ENCODE measurements at regions not wholly inside any gene's neighbourhood (a gene's known extent, or its start where the extent isn't known, plus 50 kb on each side); places are given as distances from the start of the nearest gene placed in this dataset.

DNA sequence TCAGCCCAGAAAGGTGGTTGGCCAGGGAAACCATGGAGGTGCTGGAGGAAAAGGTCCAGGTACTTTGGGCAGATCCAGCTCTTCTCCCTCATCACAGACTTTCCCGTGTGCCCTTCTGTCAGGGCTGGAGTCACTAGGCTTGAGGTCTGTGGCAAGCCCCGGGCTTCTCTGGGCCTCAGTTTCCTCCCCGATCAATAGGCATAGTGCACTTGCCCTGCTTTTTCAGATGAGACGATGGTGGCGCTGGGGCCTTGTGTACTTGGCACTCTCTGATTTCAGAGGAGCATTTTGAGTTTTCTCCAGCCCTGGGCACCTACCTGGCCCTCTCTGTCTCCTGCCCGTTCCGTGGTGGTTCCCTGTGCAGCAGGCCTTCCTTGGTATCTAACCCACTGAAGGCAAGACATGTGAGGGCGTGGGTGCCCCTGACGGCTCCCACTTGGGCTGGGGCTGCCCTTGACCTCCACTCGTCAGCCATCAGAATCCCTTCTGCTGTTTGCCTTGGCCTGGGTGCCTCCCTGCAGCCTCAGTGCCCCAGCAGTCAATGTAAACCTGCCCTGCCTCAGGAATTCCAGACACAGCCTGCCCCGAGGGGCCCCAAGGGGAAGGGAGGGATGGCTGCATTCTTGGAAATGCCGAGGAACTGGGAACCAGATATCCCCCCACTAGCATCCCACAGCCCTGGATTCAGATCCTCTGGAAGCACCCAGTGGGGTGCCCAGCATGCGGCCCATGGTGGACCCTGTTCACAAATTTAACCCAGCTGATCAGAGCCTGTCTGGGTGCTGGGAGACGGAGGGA lies 66.3 kb upstream of the COL5A1 start:
- Histone ChIP-seq H3K9me3 (ENCODE audit: control insufficient read depth, low read length) (peaks cover 1% of the 10 kb centered on the region), H3K4me3 (ENCODE audit: low read length) (no peak overlapping the region), H3K4me1 (ENCODE audit: control insufficient read depth, insufficient read depth, low read length) (no peaks in the 10 kb centered on the region), H3K27me3 (ENCODE audit: control insufficient read depth, insufficient read depth, low read length, poor library complexity, severe bottlenecking) (no peaks in the 10 kb centered on the region), H3K9ac (ENCODE audit: extremely low read depth, low read length, poor library complexity, severe bottlenecking) (no peak overlapping the region), H3K36me3 (ENCODE audit: control insufficient read depth, insufficient read depth, low read length) (no peaks in the 10 kb centered on the region), H3K27ac (ENCODE audit: low read depth, low read length) (no peak overlapping the region)
- WGBS, 2 experiments (ENCODE audit: insufficient coverage in 1 of 2, insufficient read length in 1 of 2), result 88 to 91% methylated on average over 10 to 14 of the region's 14 CpGs
- TF ChIP-seq, protein P1, sequence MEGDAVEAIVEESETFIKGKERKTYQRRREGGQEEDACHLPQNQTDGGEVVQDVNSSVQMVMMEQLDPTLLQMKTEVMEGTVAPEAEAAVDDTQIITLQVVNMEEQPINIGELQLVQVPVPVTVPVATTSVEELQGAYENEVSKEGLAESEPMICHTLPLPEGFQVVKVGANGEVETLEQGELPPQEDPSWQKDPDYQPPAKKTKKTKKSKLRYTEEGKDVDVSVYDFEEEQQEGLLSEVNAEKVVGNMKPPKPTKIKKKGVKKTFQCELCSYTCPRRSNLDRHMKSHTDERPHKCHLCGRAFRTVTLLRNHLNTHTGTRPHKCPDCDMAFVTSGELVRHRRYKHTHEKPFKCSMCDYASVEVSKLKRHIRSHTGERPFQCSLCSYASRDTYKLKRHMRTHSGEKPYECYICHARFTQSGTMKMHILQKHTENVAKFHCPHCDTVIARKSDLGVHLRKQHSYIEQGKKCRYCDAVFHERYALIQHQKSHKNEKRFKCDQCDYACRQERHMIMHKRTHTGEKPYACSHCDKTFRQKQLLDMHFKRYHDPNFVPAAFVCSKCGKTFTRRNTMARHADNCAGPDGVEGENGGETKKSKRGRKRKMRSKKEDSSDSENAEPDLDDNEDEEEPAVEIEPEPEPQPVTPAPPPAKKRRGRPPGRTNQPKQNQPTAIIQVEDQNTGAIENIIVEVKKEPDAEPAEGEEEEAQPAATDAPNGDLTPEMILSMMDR (conservative IDR thresholded peaks at IDR 0.05), result no peak
- Mint-ChIP-seq H3K36me3 (ENCODE audit: low read depth) (no peaks in the 10 kb centered on the region), H3K27ac (peak overlapping the region; percentile 79), H3K27me3 (ENCODE audit: insufficient read depth) (peaks cover 10% of the 10 kb centered on the region), H3K4me3 (no peak overlapping the region), H3K4me1 (no peaks in the 10 kb centered on the region), H3K9me3 (peaks cover 8% of the 10 kb centered on the region)
- peak; percentile 46 for DNase-seq

DNA sequence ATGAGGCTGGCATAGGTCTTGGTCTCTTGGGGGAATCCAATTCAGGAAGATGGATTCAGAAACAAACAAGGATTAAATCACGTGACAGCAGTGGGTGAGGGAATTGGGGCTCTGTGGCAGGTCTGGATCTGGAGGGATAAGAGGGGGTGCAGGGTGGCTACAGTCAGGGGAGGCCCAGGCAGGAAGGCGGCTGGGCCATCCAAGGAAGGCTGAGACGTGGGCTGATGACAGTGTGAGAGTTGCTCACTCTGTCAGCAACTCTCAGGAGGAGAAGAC lies 65.8 kb upstream of the COL5A1 start:
- WGBS, 2 experiments (ENCODE audit: insufficient coverage in 1 of 2, insufficient read length in 1 of 2), result 75 to 89% methylated on average over 1 to 3 of the region's 3 CpGs
- Mint-ChIP-seq H3K4me3 (no peak overlapping the region), H3K36me3 (ENCODE audit: low read depth) (no peaks in the 10 kb centered on the region), H3K27ac (peak overlapping the region; percentile 79), H3K27me3 (ENCODE audit: insufficient read depth) (peaks cover 10% of the 10 kb centered on the region), H3K4me1 (no peaks in the 10 kb centered on the region), H3K9me3 (peaks cover 12% of the 10 kb centered on the region)
- H3K27ac ChIP-seq (ENCODE audit: low read depth, low read length), result no peak overlapping the region
- TF ChIP-seq, protein P1 (conservative IDR thresholded peaks at IDR 0.05), result no peak
- H3K9ac ChIP-seq (ENCODE audit: extremely low read depth, low read length, poor library complexity, severe bottlenecking), result no peak overlapping the region
- peaks cover 6% of the 10 kb centered on the region for H3K9me3 ChIP-seq (ENCODE audit: control insufficient read depth, low read length)
- DNase-seq, result no peak
- H3K27me3 ChIP-seq (ENCODE audit: control insufficient read depth, insufficient read depth, low read length, poor library complexity, severe bottlenecking), result no peaks in the 10 kb centered on the region
- H3K36me3 ChIP-seq (ENCODE audit: control insufficient read depth, insufficient read depth, low read length), result no peaks in the 10 kb centered on the region
- no peak overlapping the region for H3K4me3 ChIP-seq (ENCODE audit: low read length)
- H3K4me1 ChIP-seq (ENCODE audit: control insufficient read depth, insufficient read depth, low read length), result no peaks in the 10 kb centered on the region

DNA sequence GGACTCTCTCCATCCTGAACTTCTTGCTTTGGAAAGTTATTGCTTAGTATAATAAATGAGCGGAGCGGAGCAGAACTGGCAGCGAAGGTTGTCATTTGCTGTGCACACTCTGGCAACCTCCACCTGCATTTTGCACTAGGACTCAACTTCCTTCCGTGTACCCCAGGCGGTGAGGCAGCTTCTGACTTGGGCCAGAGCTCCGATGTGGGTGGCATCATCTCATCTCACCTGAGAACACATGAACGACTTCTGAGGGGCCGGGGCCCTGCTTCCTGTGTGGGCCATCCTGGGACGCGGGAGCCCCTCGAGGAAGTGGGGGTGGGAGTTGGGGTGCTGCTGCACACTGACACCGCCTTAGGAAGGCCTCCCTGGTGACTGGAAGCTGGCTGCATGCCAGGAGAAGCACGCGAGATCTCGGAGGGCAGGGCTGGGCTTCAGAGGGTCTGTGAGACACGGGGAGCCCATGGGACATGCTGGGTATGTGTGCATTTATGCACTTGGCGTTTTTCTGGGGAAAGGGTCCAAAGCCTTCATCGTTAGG lies 56.5 kb upstream of the COL5A1 start:
- H3K4me3 ChIP-seq (ENCODE audit: low read length), result no peak overlapping the region
- no peak overlapping the region for H3K27ac ChIP-seq (ENCODE audit: low read depth, low read length)
- peaks cover 9% of the 10 kb centered on the region for H3K9me3 ChIP-seq (ENCODE audit: control insufficient read depth, low read length)
- H3K4me1 ChIP-seq (ENCODE audit: control insufficient read depth, insufficient read depth, low read length), result no peaks in the 10 kb centered on the region
- TF ChIP-seq, protein P1 (conservative IDR thresholded peaks at IDR 0.05), result no peak
- Mint-ChIP-seq H3K9me3 (peaks cover 12% of the 10 kb centered on the region), H3K4me3 (no peak overlapping the region), H3K27me3 (ENCODE audit: insufficient read depth) (peaks cover 2% of the 10 kb centered on the region), H3K36me3 (ENCODE audit: low read depth) (no peaks in the 10 kb centered on the region), H3K4me1 (peaks cover 5% of the 10 kb centered on the region), H3K27ac (no peak overlapping the region)
- no peaks in the 10 kb centered on the region for H3K27me3 ChIP-seq (ENCODE audit: control insufficient read depth, insufficient read depth, low read length, poor library complexity, severe bottlenecking)
- no peak overlapping the region for H3K9ac ChIP-seq (ENCODE audit: extremely low read depth, low read length, poor library complexity, severe bottlenecking)
- WGBS, 2 experiments (ENCODE audit: insufficient coverage in 1 of 2, insufficient read length in 1 of 2), result 85 to 88% methylated on average over 10 to 18 of the region's 18 CpGs
- H3K36me3 ChIP-seq (ENCODE audit: control insufficient read depth, insufficient read depth, low read length), result no peaks in the 10 kb centered on the region
- DNase-seq, result peak; percentile 24

Data from endodermal cell (in vitro differentiated cells).